Stimulated activated CD4-positive, alpha-beta T cell treated with anti-CD3 and anti-CD28 coated beads, Interleukin-15, amount 100 ng/mL, for 24 hours (primary cell): ENCODE measurements at regions not wholly inside any gene's neighbourhood (a gene's known extent, or its start where the extent isn't known, plus 50 kb on each side); places are given as distances from the start of the nearest gene placed in this dataset.
"Not testable (repeated sequence)": the region's sequence is repeated elsewhere in the genome, so short reads cannot be mapped to it uniquely, and the experiment has no call there.

Experiments used
- DNase-seq: peaks from one replicate; pipeline ENCODE4 v3.0.0-alpha.2; 2020

- DNase-seq = not testable (repeated sequence)
Observed at GRCh38 chr6:57989520-57990080, 672.2 kb downstream of the PRIM2 start.

- not testable (repeated sequence) for DNase-seq
Observed at GRCh38 chr6:57998858-57999619, 681.6 kb downstream of the PRIM2 start.

- not testable (repeated sequence) for DNase-seq
Observed at GRCh38 chr6:58000233-58000632, 682.8 kb downstream of the PRIM2 start.

GRCh38 chr6:58003417-58004167 is 686.2 kb downstream of the PRIM2 start:
- not testable (repeated sequence) for DNase-seq

- not testable (repeated sequence) for DNase-seq
Observed at GRCh38 chr6:58007334-58008000, 690.0 kb downstream of the PRIM2 start.

GRCh38 chr6:58008001-58008335 is 690.5 kb downstream of the PRIM2 start:
- DNase-seq = not testable (repeated sequence)

GRCh38 chr6:58011954-58012600 is 694.6 kb downstream of the PRIM2 start:
- DNase-seq = not testable (repeated sequence)

GRCh38 chr6:58016614-58017013 is 699.2 kb downstream of the PRIM2 start:
- not testable (repeated sequence) for DNase-seq

GRCh38 chr6:58028188-58028587 is 710.8 kb downstream of the PRIM2 start:
- not testable (repeated sequence) for DNase-seq

- DNase-seq = not testable (repeated sequence)
Observed at GRCh38 chr6:58038213-58038612, 720.8 kb downstream of the PRIM2 start.

- not testable (repeated sequence) for DNase-seq
Observed at GRCh38 chr6:58046584-58046983, 729.2 kb downstream of the PRIM2 start.

- not testable (repeated sequence) for DNase-seq
Observed at GRCh38 chr6:58047389-58047788, 730.0 kb downstream of the PRIM2 start.

GRCh38 chr6:58047865-58048264 is 730.4 kb downstream of the PRIM2 start:
- not testable (repeated sequence) for DNase-seq

GRCh38 chr6:58055465-58056176 is 738.2 kb downstream of the PRIM2 start:
- DNase-seq = not testable (repeated sequence)

GRCh38 chr6:58059701-58060100 is 742.3 kb downstream of the PRIM2 start:
- not testable (repeated sequence) for DNase-seq

GRCh38 chr6:58063542-58063941 is 746.1 kb downstream of the PRIM2 start:
- not testable (repeated sequence) for DNase-seq

- not testable (repeated sequence) for DNase-seq
Observed at GRCh38 chr6:58067867-58068548, 750.6 kb downstream of the PRIM2 start.

- no peak for DNase-seq
Observed at GRCh38 chr6:58073263-58073662, 755.8 kb downstream of the PRIM2 start.

- not testable (repeated sequence) for DNase-seq
Observed at GRCh38 chr6:58090067-58090466, 772.6 kb downstream of the PRIM2 start.

GRCh38 chr6:58097251-58097650 is 779.8 kb downstream of the PRIM2 start:
- not testable (repeated sequence) for DNase-seq

- DNase-seq = no peak
Observed at GRCh38 chr6:58113960-58114359, 796.5 kb downstream of the PRIM2 start.
